Uterus (tissue), 2 donors: ENCODE measurements at regions not wholly inside any gene's neighbourhood (a gene's known extent, or its start where the extent isn't known, plus 50 kb on each side); places are given as distances from the start of the nearest gene placed in this dataset.

Experiments
- CTCF ChIP-seq, 4 experiments: fragments of 200-600 bp in 2 of 4; fragments of 450-650 bp in 2 of 4; sonication (generic) in 2 of 4; IDR thresholded peaks; one replicate each; pipeline ENCODE4 v1.5.1; 2016 to 2019; ENCODE audit warnings: antibody characterized with exemption in 4 of 4, mild to moderate bottlenecking in 2 of 4, moderate library complexity in 1 of 4
- POLR2A ChIP-seq, 2 donors: fragments of 450-650 bp; IDR thresholded peaks; one replicate each; pipeline ENCODE4 v1.6.1; 2016; ENCODE audit warnings: antibody characterized with exemption in 2 of 2, mild to moderate bottlenecking in 1 of 2, moderate library complexity in 1 of 2

GRCh38 chr19:31125071-31125470 is 224.2 kb downstream of the TSHZ3 start:
- TF ChIP-seq POLR2A (IDR thresholded peaks at IDR 0.05) (no peak), CTCF (IDR thresholded peaks at IDR 0.05) (no peak)
